ENCODE measurements at regions not wholly inside any gene's neighbourhood (a gene's known extent, or its start where the extent isn't known, plus 50 kb on each side); places are given as distances from the start of the nearest gene placed in this dataset.
"Not testable (repeated sequence)": the region's sequence is repeated elsewhere in the genome, so short reads cannot be mapped to it uniquely, and the experiment has no call there.

GRCh38 chr13:106101201-106101600 lies 434.3 kb downstream of the EFNB2 start:
- intact Hi-C loops (cut with micrococcal nuclease): no loop called here

GRCh38 chr13:106100171-106100919 lies 435.1 kb downstream of the EFNB2 start:
- intact Hi-C loops (cut with micrococcal nuclease): no loop called here

GRCh38 chr13:106099765-106100164 lies 435.7 kb downstream of the EFNB2 start:
- intact Hi-C loops (cut with micrococcal nuclease): no loop called here

- intact Hi-C loops (cut with micrococcal nuclease): no loop called here
Measured at GRCh38 chr13:106098778-106099177, 436.7 kb downstream of the EFNB2 start.

- intact Hi-C loops (cut with micrococcal nuclease): no loop called here
Measured at GRCh38 chr13:106096661-106097092, 438.8 kb downstream of the EFNB2 start.

- intact Hi-C loops (cut with micrococcal nuclease): no loop called here
Measured at GRCh38 chr13:106095919-106096318, 439.5 kb downstream of the EFNB2 start.

GRCh38 chr13:106095406-106095805 lies 440.1 kb downstream of the EFNB2 start:
- intact Hi-C loops (cut with micrococcal nuclease): no loop called here

- intact Hi-C loops (cut with micrococcal nuclease): no loop called here
Measured at GRCh38 chr13:106090001-106090400, 445.5 kb downstream of the EFNB2 start.

GRCh38 chr13:106089261-106089980 lies 446.0 kb downstream of the EFNB2 start:
- intact Hi-C loops (cut with micrococcal nuclease): no loop called here

GRCh38 chr13:106088085-106088484 lies 447.4 kb downstream of the EFNB2 start:
- intact Hi-C loops (cut with micrococcal nuclease): no loop called here

- intact Hi-C loops (cut with micrococcal nuclease): no loop called here
Measured at GRCh38 chr13:106087201-106087600, 448.3 kb downstream of the EFNB2 start.

GRCh38 chr13:106083620-106084350 lies 451.7 kb downstream of the EFNB2 start:
- intact Hi-C loops (cut with micrococcal nuclease): no loop called here

- intact Hi-C loops (cut with micrococcal nuclease): not testable (repeated sequence)
Measured at GRCh38 chr13:106081221-106081620, 454.2 kb downstream of the EFNB2 start.

- intact Hi-C loops (cut with micrococcal nuclease): no loop called here
Measured at GRCh38 chr13:106078191-106078590, 457.3 kb downstream of the EFNB2 start.

GRCh38 chr13:106077017-106077416 lies 458.4 kb downstream of the EFNB2 start:
- intact Hi-C loops (cut with micrococcal nuclease): no loop called here

GRCh38 chr13:106072014-106072413 lies 463.4 kb downstream of the EFNB2 start:
- intact Hi-C loops (cut with micrococcal nuclease): no loop called here

GRCh38 chr13:106063591-106064313 lies 471.7 kb downstream of the EFNB2 start:
- intact Hi-C loops (cut with micrococcal nuclease): no loop called here

GRCh38 chr13:106061781-106062180 lies 473.7 kb downstream of the EFNB2 start:
- intact Hi-C loops (cut with micrococcal nuclease): no loop called here

GRCh38 chr13:106056851-106057250 lies 478.6 kb downstream of the EFNB2 start:
- intact Hi-C loops (cut with micrococcal nuclease): no loop called here

- intact Hi-C loops (cut with micrococcal nuclease): no loop called here
Measured at GRCh38 chr13:106052200-106052767, 483.2 kb downstream of the EFNB2 start.

- intact Hi-C loops (cut with micrococcal nuclease): no loop called here
Measured at GRCh38 chr13:106049171-106049570, 486.3 kb downstream of the EFNB2 start.
